Cardiac muscle cell (in vitro differentiated cells and primary cell): ENCODE measurements at regions not wholly inside any gene's neighbourhood (a gene's known extent, or its start where the extent isn't known, plus 50 kb on each side); places are given as distances from the start of the nearest gene placed in this dataset.

ENCODE experiments used
- DNase-seq, 2 donors: peaks; one replicate each; pipeline versions ENCODE4 v3.0.0 to v3.0.0-alpha.2; 2010 to 2017; ENCODE audit warnings: low read depth in 1 of 2, low spot score in 1 of 2
- H3K27ac ChIP-seq: fragments of 200-600 bp; sonication (generic); 2 replicates; pipeline ENCODE4 v1.5.1; 2016
- H3K27me3 ChIP-seq: fragments of 200-600 bp; sonication (generic); 2 replicates; pipeline ENCODE4 v1.6.0; 2016; ENCODE audit warnings: control low read depth
- H3K36me3 ChIP-seq: fragments of 200-600 bp; sonication (generic); 2 replicates; pipeline ENCODE4 v1.5.1; 2016; ENCODE audit warnings: control low read depth
- H3K4me1 ChIP-seq: fragments of 200-600 bp; sonication (generic); 2 replicates; pipeline ENCODE4 v1.8.1; 2017; ENCODE audit warnings: low read depth, mild to moderate bottlenecking, mixed run types
- H3K4me3 ChIP-seq: fragments of 200-600 bp; sonication (generic); 2 replicates; pipeline ENCODE4 v1.5.1; 2016; ENCODE audit warnings: mild to moderate bottlenecking
- H3K9me3 ChIP-seq: fragments of 200-600 bp; sonication (generic); 2 replicates; pipeline ENCODE4 v1.5.1; 2017; ENCODE audit warnings: low read depth, mild to moderate bottlenecking, control low read depth
- CTCF ChIP-seq: IDR thresholded peaks from 2 replicates; pipeline ENCODE4 v1.5.1; 2012; ENCODE audit warnings: low read depth, mild to moderate bottlenecking, low read length

- no peak for DNase-seq
- TF ChIP-seq CTCF = no peak
- no peaks in the 10 kb centered on the region for H3K36me3 ChIP-seq
- no peaks in the 10 kb centered on the region for H3K27me3 ChIP-seq
- H3K9me3 ChIP-seq = peaks cover 2% of the 10 kb centered on the region
- H3K4me1 ChIP-seq = no peaks in the 10 kb centered on the region
- no peak overlapping the region for H3K27ac ChIP-seq
- no peak overlapping the region for H3K4me3 ChIP-seq
Measured at GRCh38 chr4:104353481-104353880, 141.2 kb downstream of the CXXC4 start.

GRCh38 chr4:104352211-104352610, 142.5 kb downstream of the CXXC4 start:
- TF ChIP-seq CTCF = no peak
- Histone ChIP-seq H3K27ac (no peak overlapping the region), H3K4me1 (no peaks in the 10 kb centered on the region), H3K4me3 (no peak overlapping the region), H3K36me3 (no peaks in the 10 kb centered on the region), H3K9me3 (peaks cover 2% of the 10 kb centered on the region), H3K27me3 (no peaks in the 10 kb centered on the region)
- no peak for DNase-seq

- H3K9me3 ChIP-seq = no peaks in the 10 kb centered on the region
- H3K4me3 ChIP-seq = no peak overlapping the region
- H3K27ac ChIP-seq = no peak overlapping the region
- no peaks in the 10 kb centered on the region for H3K36me3 ChIP-seq
- H3K27me3 ChIP-seq = no peaks in the 10 kb centered on the region
- TF ChIP-seq CTCF = no peak
- no peak for DNase-seq
- no peaks in the 10 kb centered on the region for H3K4me1 ChIP-seq
Measured at GRCh38 chr4:104351706-104352105, 143.0 kb downstream of the CXXC4 start.

- Histone ChIP-seq H3K36me3 (no peaks in the 10 kb centered on the region), H3K27me3 (no peaks in the 10 kb centered on the region), H3K4me3 (no peak overlapping the region), H3K4me1 (no peaks in the 10 kb centered on the region), H3K27ac (no peak overlapping the region), H3K9me3 (no peaks in the 10 kb centered on the region)
- no peak for DNase-seq
- no peak for TF ChIP-seq CTCF
Measured at GRCh38 chr4:104345598-104346242, 149.0 kb downstream of the CXXC4 start.

GRCh38 chr4:104344342-104344980, 150.2 kb downstream of the CXXC4 start:
- DNase-seq = no peak
- TF ChIP-seq CTCF = no peak

More at GRCh38 chr4:104344342-104344980, 150.2 kb downstream of the CXXC4 start:
- no peak overlapping the region for H3K27ac ChIP-seq
- no peak overlapping the region for H3K4me3 ChIP-seq
- no peaks in the 10 kb centered on the region for H3K4me1 ChIP-seq
- H3K27me3 ChIP-seq = no peaks in the 10 kb centered on the region
- no peaks in the 10 kb centered on the region for H3K9me3 ChIP-seq
- no peaks in the 10 kb centered on the region for H3K36me3 ChIP-seq
